ENCODE measurements at regions not wholly inside any gene's neighbourhood (a gene's known extent, or its start where the extent isn't known, plus 50 kb on each side); places are given as distances from the start of the nearest gene placed in this dataset.

- Histone ChIP-seq H3K4me2 (ENCODE audit: control insufficient read depth, insufficient read depth) (no peak overlapping the region), H3K4me3 (no peak overlapping the region), H3K79me2 (ENCODE audit: control insufficient read depth, insufficient read depth, low read length) (no peaks in the 10 kb centered on the region), H3K27me3 (replicated peaks in 1 of 2; ENCODE audit: control insufficient read depth in 2 of 2, insufficient read depth in 2 of 2, low read length in 1 of 2) (no peaks in the 10 kb centered on the region), H3K27ac (ENCODE audit: control insufficient read depth, insufficient read depth) (no peak overlapping the region), H2AFZ (ENCODE audit: control insufficient read depth, low read depth, low read length) (no peak overlapping the region), H4K20me1 (ENCODE audit: control insufficient read depth, insufficient read depth) (no peaks in the 10 kb centered on the region), H3K9me3 (replicated peaks; ENCODE audit: control insufficient read depth, insufficient read depth, low read length) (no peaks in the 10 kb centered on the region), H3K9ac (ENCODE audit: control insufficient read depth, insufficient read depth, low read length) (no peak overlapping the region), H3K4me1 (ENCODE audit: control insufficient read depth, insufficient read depth, low read length) (no peaks in the 10 kb centered on the region), H3K36me3 (ENCODE audit: control insufficient read depth in 2 of 2, insufficient read depth in 2 of 2, low read length in 1 of 2) (no peaks in the 10 kb centered on the region)
- CTCF ChIA-PET = no interaction called here
- in situ Hi-C loops (cut with MboI) (no loop called here), intact Hi-C loops (cut with micrococcal nuclease; ENCODE audit: unreplicated experiment) (no loop called here)
- POLR2A ChIA-PET = no interaction called here
- RAD21 ChIA-PET (ENCODE audit: unreplicated experiment) = no interaction called here
- no peak for FAIRE-seq
- WGBS (ENCODE audit: insufficient coverage, insufficient replicate concordance, low lambda C conversion rate, missing lambda C conversion rate) = 45% methylated on average over 18 of the region's 19 CpGs
- BruUV-seq (replicated peaks) = no TSS peak
- SMC1A ChIA-PET (ENCODE audit: uncharacterized antibody, unreplicated experiment) = no interaction called here
- no peak for DNase-seq (ENCODE audit: low read depth, low spot score)
- TF ChIP-seq ZNF207 (IDR thresholded peaks at IDR 0.05; ENCODE audit: borderline replicate concordance) (no peak), MYB (IDR thresholded peaks at IDR 0.05; ENCODE audit: borderline replicate concordance, low read depth, low read length) (no peak), TCF12 (IDR thresholded peaks at IDR 0.05; ENCODE audit: low read depth, low read length) (no peak), USF1 (IDR thresholded peaks at IDR 0.05; ENCODE audit: borderline replicate concordance, extremely low read length, insufficient read depth, low read depth, low read length) (no peak), MTA3 (IDR thresholded peaks at IDR 0.05; ENCODE audit: borderline replicate concordance, low read length) (no peak), ATF7 (IDR thresholded peaks at IDR 0.05; ENCODE audit: low read depth) (no peak), IRF4 (IDR thresholded peaks at IDR 0.05; ENCODE audit: low read depth, low read length) (no peak), RCOR1 (conservative IDR thresholded peaks at IDR 0.05; ENCODE audit: low read depth, low read length) (no peak), HDAC6 (IDR thresholded peaks at IDR 0.05; ENCODE audit: unreplicated experiment) (no peak), CBX3 (IDR thresholded peaks at IDR 0.05; ENCODE audit: borderline replicate concordance, low read depth) (no peak), BHLHE40 (IDR thresholded peaks at IDR 0.05; ENCODE audit: borderline replicate concordance in 1 of 2, low read depth in 2 of 2, low read length in 1 of 2) (no peak), PBX3 (IDR thresholded peaks at IDR 0.05; ENCODE audit: insufficient replicate concordance, low read depth, low read length) (no peak), MLLT1 (IDR thresholded peaks at IDR 0.05) (no peak), CREB1 (IDR thresholded peaks at IDR 0.05; ENCODE audit: low read depth) (no peak), SUPT20H (IDR thresholded peaks at IDR 0.05; ENCODE audit: borderline replicate concordance, control insufficient read depth, low read depth, low read length) (no peak)
- ATAC-seq = no peak
These were observed 795.1 kb upstream of the GRIA3 start for GRCh38 chrX:122389005-122389404.

Data from GM12878 (cell line).